H1 (cell line): ENCODE measurements at regions not wholly inside any gene's neighbourhood (a gene's known extent, or its start where the extent isn't known, plus 50 kb on each side); places are given as distances from the start of the nearest gene placed in this dataset.

Experiments used
- CTCF ChIA-PET: fragments of 300-600 bp; sonication (Branson Sonifier 250); formaldehyde crosslinking; loops from one replicate; lab custom pipeline; 2021; ENCODE audit not compliant: partially characterized antibody; lab: Charles Lee
- POLR2A ChIA-PET: fragments of 300-600 bp; sonication (Branson Sonifier 250); formaldehyde crosslinking; loops from one replicate; lab custom pipeline; 2021; ENCODE audit warnings: inconsistent platforms; ENCODE audit not compliant: partially characterized antibody; lab: Charles Lee
- DNase-seq, 2 experiments: peaks; one replicate each; pipeline versions ENCODE4 v3.0.0 to v3.0.0-alpha.2; 2010 to 2022; ENCODE audit warnings: low spot score in 2 of 2, low read depth in 1 of 2, mixed read lengths in 1 of 2
- FAIRE-seq: peaks from 2 replicates; lab custom pipeline; 2011; peaks lifted over from hg19 to GRCh38; lab: Jason Lieb, UNC
- H2AFZ ChIP-seq: 2 replicates; pipeline ENCODE4 v1.8.1; 2012; ENCODE audit warnings: low read length, inconsistent platforms
- H2AK5ac ChIP-seq: 2 replicates; pipeline ENCODE4 v1.6.1; 2013; ENCODE audit warnings: low read depth, low read length
- H2BK120ac ChIP-seq: replicated peaks from 2 replicates; pipeline ENCODE3; 2013; ENCODE audit warnings: low read depth, low read length, inconsistent platforms
- H2BK12ac ChIP-seq: 2 replicates; pipeline ENCODE4 v1.6.1; 2013; ENCODE audit warnings: low read depth, low read length
- H2BK15ac ChIP-seq: 2 replicates; pipeline ENCODE4 v1.6.1; 2013; ENCODE audit warnings: low read length
- H2BK20ac ChIP-seq: 2 replicates; pipeline ENCODE4 v1.6.1; 2013; ENCODE audit warnings: low read length
- H2BK5ac ChIP-seq: 2 replicates; pipeline ENCODE4 v1.6.1; 2013; ENCODE audit warnings: low read depth, low read length
- H3K14ac ChIP-seq: 2 replicates; pipeline ENCODE4 v1.6.1; 2013; ENCODE audit warnings: inconsistent platforms; ENCODE audit not compliant: insufficient read length
- H3K18ac ChIP-seq: 2 replicates; pipeline ENCODE4 v1.6.1; 2013; ENCODE audit warnings: low read length; ENCODE audit errors: extremely low read depth
- H3K23ac ChIP-seq: 2 replicates; pipeline ENCODE4 v1.6.1; 2013; ENCODE audit warnings: inconsistent platforms; ENCODE audit not compliant: insufficient read length
- H3K23me2 ChIP-seq: 2 replicates; pipeline ENCODE4 v1.6.1; 2013; ENCODE audit warnings: low read depth, low read length
- H3K27ac ChIP-seq: 2 replicates; pipeline ENCODE4 v1.6.1; 2011; ENCODE audit warnings: low read depth, low read length, inconsistent platforms
- H3K27me3 ChIP-seq, 4 experiments: replicated peaks in 1 of 4; 1 replicate in 1 of 4; 2 replicates in 3 of 4; pipeline versions ENCODE4 v1.6.1 to v1.8.1; 2011 to 2013; ENCODE audit warnings: low read length in 3 of 4, mild to moderate bottlenecking in 3 of 4, inconsistent platforms in 2 of 4, mixed read lengths in 2 of 4, moderate library complexity in 1 of 4; ENCODE audit not compliant: control insufficient read depth in 3 of 4, insufficient read depth in 3 of 4; ENCODE audit errors: extremely low read depth in 1 of 4
- H3K36me3 ChIP-seq, 4 experiments: 2 replicates each; pipeline versions ENCODE4 v1.6.1 to v1.8.1; 2011 to 2013; ENCODE audit warnings: mild to moderate bottlenecking in 4 of 4, low read length in 3 of 4, moderate library complexity in 2 of 4, control low read depth in 1 of 4, inconsistent platforms in 1 of 4; ENCODE audit not compliant: insufficient read depth in 4 of 4, control insufficient read depth in 2 of 4
- H3K4ac ChIP-seq: replicated peaks from 2 replicates; pipeline ENCODE3; 2013; ENCODE audit warnings: low read length, low read depth, mixed read lengths, inconsistent platforms; ENCODE audit not compliant: insufficient read length
- H3K4me1 ChIP-seq, 4 experiments: replicated peaks in 1 of 4; 1 replicate in 1 of 4; 2 replicates in 3 of 4; pipeline versions ENCODE4 v1.6.1 to v1.8.1; 2011 to 2013; ENCODE audit warnings: low read length in 3 of 4, inconsistent platforms in 2 of 4, mixed read lengths in 1 of 4; ENCODE audit not compliant: insufficient read depth in 4 of 4, control insufficient read depth in 3 of 4
- H3K4me2 ChIP-seq, 2 experiments: 2 replicates each; pipeline versions ENCODE4 v1.6.1 to v1.8.1; 2011 to 2013; ENCODE audit warnings: low read depth in 2 of 2, low read length in 2 of 2, control low read depth in 1 of 2, inconsistent platforms in 1 of 2, mild to moderate bottlenecking in 1 of 2; ENCODE audit not compliant: insufficient read depth in 1 of 2
- H3K4me3 ChIP-seq, 4 experiments: fragments of 200-600, 300-600 bp in 1 of 4; sonication (generic), shearing (Covaris generic), sonication (Bioruptor Twin) in 1 of 4; 2 replicates each; pipeline versions ENCODE4 v1.5.1 to v1.8.1; 2011 to 2016; ENCODE audit warnings: low read length in 4 of 4, low read depth in 3 of 4, control low read depth in 2 of 4, inconsistent platforms in 2 of 4, mild to moderate bottlenecking in 2 of 4, mixed read lengths in 1 of 4, moderate library complexity in 1 of 4; ENCODE audit not compliant: insufficient read depth in 2 of 4; ENCODE audit errors: extremely low read depth in 1 of 4
- H3K56ac ChIP-seq: replicated peaks from 2 replicates; pipeline ENCODE3; 2013; ENCODE audit warnings: low read depth, mild to moderate bottlenecking, mixed read lengths, low read length, inconsistent platforms; ENCODE audit not compliant: insufficient read length
- H3K79me1 ChIP-seq: 2 replicates; pipeline ENCODE4 v1.6.1; 2013; ENCODE audit warnings: low read depth, low read length, control low read depth
- H3K79me2 ChIP-seq, 2 experiments: 2 replicates each; pipeline versions ENCODE4 v1.6.1 to v1.8.1; 2012 to 2013; ENCODE audit warnings: low read length in 2 of 2, mild to moderate bottlenecking in 2 of 2, inconsistent platforms in 1 of 2; ENCODE audit not compliant: insufficient read depth in 2 of 2, control insufficient read depth in 1 of 2
- H3K9ac ChIP-seq, 4 experiments: replicated peaks in 1 of 4; 1 replicate in 1 of 4; 2 replicates in 3 of 4; pipeline versions ENCODE4 v1.6.1 to v1.8.1; 2011 to 2013; ENCODE audit warnings: low read depth in 3 of 4, low read length in 3 of 4, control low read depth in 2 of 4, mild to moderate bottlenecking in 2 of 4, moderate library complexity in 2 of 4, inconsistent platforms in 1 of 4; ENCODE audit errors: extremely low read depth in 1 of 4
- H3K9me3 ChIP-seq, 2 experiments: 2 replicates each; pipeline versions ENCODE4 v1.6.1 to v1.8.1; 2012 to 2013; ENCODE audit warnings: mild to moderate bottlenecking in 2 of 2, moderate library complexity in 2 of 2, control low read depth in 1 of 2, inconsistent platforms in 1 of 2, low read depth in 1 of 2, low read length in 1 of 2, mixed read lengths in 1 of 2; ENCODE audit not compliant: insufficient read depth in 2 of 2
- H4K20me1 ChIP-seq, 2 experiments: replicated peaks in 1 of 2; 2 replicates each; pipeline versions ENCODE3 to v1.8.1; 2011 to 2013; ENCODE audit warnings: inconsistent platforms in 2 of 2, low read length in 2 of 2, mild to moderate bottlenecking in 1 of 2; ENCODE audit not compliant: insufficient read depth in 2 of 2, control insufficient read depth in 1 of 2
- H4K5ac ChIP-seq: 2 replicates; pipeline ENCODE4 v1.6.1; 2013; ENCODE audit warnings: low read length, low read depth, mixed read lengths, inconsistent platforms; ENCODE audit not compliant: insufficient read length
- H4K8ac ChIP-seq: 2 replicates; pipeline ENCODE4 v1.8.0; 2013; ENCODE audit warnings: mild to moderate bottlenecking, moderate library complexity, low read length, inconsistent platforms; ENCODE audit not compliant: insufficient read depth; ENCODE audit errors: extremely low read depth
- H4K91ac ChIP-seq: replicated peaks from 2 replicates; pipeline ENCODE3; 2013; ENCODE audit warnings: low read length, mixed read lengths, inconsistent platforms; ENCODE audit not compliant: insufficient read length
- SP1 ChIP-seq: IDR thresholded peaks from 2 replicates; pipeline ENCODE4 v1.6.1; 2011; ENCODE audit warnings: low read depth, low read length
- TAF1 ChIP-seq: IDR thresholded peaks from 2 replicates; pipeline ENCODE4 v1.6.1; 2011; ENCODE audit warnings: mild to moderate bottlenecking, low read depth, low read length
- WGBS, 2 experiments: shearing (Covaris generic) in 1 of 2; methylation state at CpG; one replicate each; pipeline versions ENCODE4 v1.1.6 to v1.1.7; 2013 to 2015; ENCODE audit warnings: low lambda C conversion rate in 2 of 2, mixed read lengths in 2 of 2, inconsistent platforms in 1 of 2, low coverage in 1 of 2, missing lambda C conversion rate in 1 of 2; ENCODE audit not compliant: insufficient replicate concordance in 2 of 2, insufficient coverage in 1 of 2, insufficient read length in 1 of 2; ENCODE audit errors: extremely low coverage in 1 of 2, missing lambda C conversion rate in 1 of 2; 5-methylcytosine and 5-hydroxymethylcytosine counted together

DNA sequence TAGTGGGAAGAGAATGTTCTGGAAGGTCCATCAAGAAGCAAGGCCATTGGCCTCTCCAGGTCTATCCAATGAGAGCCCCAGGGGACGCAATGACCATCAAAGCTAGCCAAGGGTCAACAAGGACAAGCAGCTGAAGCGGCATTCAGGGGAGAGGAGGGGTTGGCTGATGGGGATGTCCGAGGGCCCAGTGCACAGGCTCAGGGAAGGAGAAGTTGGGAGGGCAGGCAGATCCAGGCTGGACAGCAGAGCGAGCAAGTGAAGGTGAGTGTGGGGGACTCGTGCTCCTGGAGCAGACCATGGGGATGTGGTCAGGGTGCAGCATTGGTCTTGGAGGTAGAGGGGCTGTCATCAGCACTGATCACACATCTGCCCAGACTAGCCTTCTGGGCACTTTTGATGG, 275.4 kb upstream of the TCERG1L start:
- FAIRE-seq (no peak), DNase-seq (no peak)
- H2BK120ac ChIP-seq = no peak overlapping the region
- H4K20me1 ChIP-seq = peaks cover 0 to 7% of the 10 kb centered on the region in 2 experiments
- H2BK15ac ChIP-seq = no peak overlapping the region
- WGBS, 2 experiments = 83% methylated on average over 5 of the region's 5 CpGs; no CpG with 5 or more reads in 1 of the 2 experiments
- POLR2A ChIA-PET = no interaction called here
- H3K79me1 ChIP-seq = no peaks in the 10 kb centered on the region
- H3K56ac ChIP-seq = no peak overlapping the region
- no peaks in the 10 kb centered on the region; a peak in 1 of 4 replicates for H3K9me3 ChIP-seq
- no peak overlapping the region for H3K23ac ChIP-seq
- H2BK12ac ChIP-seq = no peak overlapping the region
- no peak overlapping the region for H4K8ac ChIP-seq
- H3K23me2 ChIP-seq = peaks cover 9% of the 10 kb centered on the region; the same call in 1 of the 2 replicates
- H2BK5ac ChIP-seq = no peak overlapping the region
- no peak overlapping the region for H4K5ac ChIP-seq
- H3K18ac ChIP-seq = no peak overlapping the region
- H3K4me1 ChIP-seq = no peaks in the 10 kb centered on the region
- H3K4me2 ChIP-seq = no peak overlapping the region
- no peak overlapping the region for H2AK5ac ChIP-seq
- no peak overlapping the region for H2AFZ ChIP-seq
- no peak overlapping the region for H3K9ac ChIP-seq
- H3K36me3 ChIP-seq = no peaks in the 10 kb centered on the region
- no peak overlapping the region for H2BK20ac ChIP-seq
- CTCF ChIA-PET = interaction anchor here (1.5 kb wide), 1 partner anchor 17 kb away, joined by 6 read pairs; no protein-coding TSS in a partner anchor
- TF ChIP-seq SP1 (no peak), TAF1 (no peak)
- TF ChIP-seq, all 59 proteins: peak for 0
- Histone ChIP-seq H3K27ac (no peak overlapping the region), H3K14ac (no peak overlapping the region), H3K27me3 (no peaks in the 10 kb centered on the region), H4K91ac (no peak overlapping the region), H3K79me2 (no peaks in the 10 kb centered on the region), H3K4me3 (no peak overlapping the region), H3K4ac (no peak overlapping the region)
